ENCODE measurements at regions not wholly inside any gene's neighbourhood (a gene's known extent, or its start where the extent isn't known, plus 50 kb on each side); places are given as distances from the start of the nearest gene placed in this dataset.
A peak's percentile ranks its signal among the peaks of the same experiment; 100 is the strongest.
"Not testable (repeated sequence)": the region's sequence is repeated elsewhere in the genome, so short reads cannot be mapped to it uniquely, and the experiment has no call there.

DNA sequence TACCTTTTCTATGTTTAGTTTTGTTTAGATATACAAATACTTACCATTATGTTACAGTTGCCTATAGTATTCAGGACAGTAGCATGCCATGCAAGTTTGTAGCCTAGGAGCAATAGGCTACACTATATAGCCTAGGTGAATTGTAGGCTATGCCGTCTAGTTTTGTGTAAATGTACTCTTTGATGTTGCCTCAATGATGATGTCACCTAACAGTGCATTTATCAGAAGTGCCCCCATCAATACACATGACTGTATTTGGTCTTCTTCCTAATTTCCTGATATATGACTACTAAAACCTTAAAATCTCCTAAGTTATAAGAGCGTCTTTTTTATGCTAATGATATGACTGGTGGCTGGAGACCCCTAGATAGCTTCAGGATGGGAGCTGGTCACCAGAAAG is 394.4 kb upstream of the STXBP6 start:
- DNase-seq, result no peak
- TF ChIP-seq GATA1 (IDR thresholded peaks at IDR 0.05; ENCODE audit: low read depth, low read length) (no peak), POLR2A (IDR thresholded peaks at IDR 0.05; ENCODE audit: low read length) (no peak)

DNA sequence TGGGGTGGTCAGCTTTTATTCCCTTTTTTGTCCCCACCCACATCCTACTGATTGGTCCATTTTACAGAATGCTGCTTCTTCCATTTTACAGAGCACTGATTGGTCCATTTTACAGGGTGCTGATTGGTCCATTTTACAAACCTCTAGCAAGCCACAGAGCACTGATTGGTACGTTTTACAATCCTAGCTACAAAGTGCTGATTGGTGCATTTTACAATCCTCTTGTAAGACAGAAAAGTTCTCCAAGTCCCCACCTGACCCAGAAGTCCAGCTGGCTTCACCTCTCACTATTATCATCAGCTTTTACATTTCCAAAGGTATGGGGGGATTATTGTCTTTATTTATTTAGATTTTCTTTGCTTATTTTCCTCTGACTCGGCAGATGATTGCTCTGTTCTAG is 390.4 kb upstream of the STXBP6 start:
- DNase-seq, result not testable (repeated sequence)

DNA sequence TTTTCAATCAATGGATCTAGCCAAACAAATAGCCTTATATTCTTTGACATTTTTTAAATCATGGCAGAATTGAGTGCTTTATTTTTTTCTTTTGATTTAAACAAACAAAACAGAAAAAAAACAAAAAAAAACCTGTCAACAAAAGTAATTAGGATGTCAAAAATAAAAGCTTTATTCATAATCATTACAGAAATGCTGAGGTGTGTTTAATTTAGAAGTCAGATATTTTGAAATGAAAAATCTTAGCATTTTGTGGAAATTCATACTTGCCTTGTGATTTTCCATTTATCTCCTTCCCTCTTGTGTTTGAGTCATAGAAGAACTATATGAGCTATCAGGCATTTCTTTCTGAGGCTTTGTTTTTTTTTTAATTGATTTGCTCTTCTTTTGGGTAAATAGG is 387.0 kb upstream of the STXBP6 start:
- no peak for DNase-seq
- TF ChIP-seq POLR2A (IDR thresholded peaks at IDR 0.05; ENCODE audit: low read length) (no peak), GATA1 (IDR thresholded peaks at IDR 0.05; ENCODE audit: low read depth, low read length) (no peak)

DNA sequence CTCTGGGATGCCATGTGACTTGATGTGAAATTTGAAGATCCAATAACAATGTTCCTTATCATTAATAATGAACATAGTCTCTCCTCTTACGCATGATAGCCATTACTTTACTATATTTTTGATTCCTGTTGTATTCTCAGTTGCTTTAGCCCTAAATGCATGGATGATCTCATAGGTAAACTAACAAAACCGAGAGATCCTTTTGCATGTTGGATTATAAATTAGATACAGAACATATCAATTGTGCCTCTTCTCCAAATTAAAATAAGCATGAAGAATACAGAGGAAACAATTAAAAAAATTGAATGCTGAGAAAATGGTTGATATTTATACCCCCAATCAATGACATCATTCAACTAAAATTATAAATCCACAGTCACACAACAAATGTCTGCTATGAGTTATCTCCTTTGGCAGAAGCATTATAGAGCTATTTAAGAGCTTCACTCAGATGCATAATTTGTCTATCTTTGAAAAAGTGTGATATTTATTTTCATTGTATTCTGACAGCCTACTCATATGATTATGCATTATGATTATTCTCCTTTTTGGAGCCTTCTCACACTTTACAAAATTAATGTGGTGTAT is 386.4 kb upstream of the STXBP6 start:
- TF ChIP-seq POLR2A (IDR thresholded peaks at IDR 0.05; ENCODE audit: low read length), result no peak
- TF ChIP-seq GATA1 (IDR thresholded peaks at IDR 0.05; ENCODE audit: low read depth, low read length), result no peak
- DNase-seq, result no peak

DNA sequence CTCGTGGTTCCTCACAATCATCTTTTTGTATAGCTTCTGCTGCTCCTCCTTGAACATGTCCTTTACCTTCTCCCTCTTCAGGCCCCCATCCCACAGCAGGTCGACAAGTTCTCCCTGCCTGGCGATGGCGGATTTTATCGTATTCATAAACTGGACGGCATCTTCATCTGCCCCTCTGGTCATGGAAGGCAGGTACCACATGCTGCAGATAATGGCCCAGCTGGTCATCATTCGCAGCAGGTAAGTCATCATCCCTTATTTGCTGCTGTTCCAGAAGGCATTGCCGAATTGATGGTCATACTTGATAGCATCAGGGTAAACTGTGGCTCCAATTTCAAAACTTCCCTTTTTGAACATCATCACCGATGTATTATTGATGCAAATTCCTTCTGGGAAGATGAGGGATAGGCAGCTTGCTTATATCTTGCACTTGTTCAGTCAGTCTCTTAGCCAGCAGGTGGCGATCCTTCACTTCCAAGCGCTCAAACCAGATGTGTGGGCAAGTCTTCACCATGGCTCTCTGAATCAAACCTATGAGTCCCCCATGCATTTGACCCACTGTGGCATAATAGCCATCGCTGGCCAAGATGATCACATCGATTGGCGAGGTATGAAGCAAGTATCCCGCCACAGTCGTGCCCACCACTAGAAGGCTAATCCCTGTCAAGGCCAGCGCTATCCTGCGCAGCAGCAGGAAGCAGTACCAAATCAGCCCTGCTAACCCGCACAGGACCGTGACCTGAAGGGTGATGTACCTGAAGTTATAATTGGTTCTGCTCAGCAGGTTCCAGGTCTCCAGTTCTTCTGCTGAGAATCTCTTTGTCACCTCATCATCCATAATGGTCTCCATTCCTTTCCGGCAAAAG is 381.5 kb upstream of the STXBP6 start:
- peak; percentile 26 to 48 for DNase-seq
- TF ChIP-seq POLR2A (IDR thresholded peaks at IDR 0.05; ENCODE audit: low read length) (no peak), GATA1 (IDR thresholded peaks at IDR 0.05; ENCODE audit: low read depth, low read length) (no peak)

DNA sequence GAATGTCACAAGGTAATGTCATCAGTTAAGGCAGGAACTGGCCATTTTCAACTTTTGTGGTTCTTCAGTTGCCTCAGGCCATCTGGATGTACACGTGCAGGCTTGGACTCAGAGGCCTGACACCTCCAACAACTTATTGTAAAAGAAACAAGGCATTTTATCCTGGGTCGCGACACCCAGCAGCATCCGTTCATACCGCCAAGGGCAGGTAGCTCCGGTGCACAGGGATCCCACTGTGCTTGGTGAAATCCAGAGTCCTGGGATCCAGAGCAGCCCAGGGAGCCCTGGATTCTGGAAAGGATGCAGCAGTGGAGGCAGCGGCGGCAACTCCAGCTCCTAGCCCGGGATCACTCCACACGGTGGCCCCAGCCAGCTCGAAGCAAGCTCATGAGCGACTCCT is 380.9 kb upstream of the STXBP6 start:
- TF ChIP-seq POLR2A (IDR thresholded peaks at IDR 0.05; ENCODE audit: low read length), result no peak
- no peak for TF ChIP-seq GATA1 (IDR thresholded peaks at IDR 0.05; ENCODE audit: low read depth, low read length)
- no peak for DNase-seq

DNA sequence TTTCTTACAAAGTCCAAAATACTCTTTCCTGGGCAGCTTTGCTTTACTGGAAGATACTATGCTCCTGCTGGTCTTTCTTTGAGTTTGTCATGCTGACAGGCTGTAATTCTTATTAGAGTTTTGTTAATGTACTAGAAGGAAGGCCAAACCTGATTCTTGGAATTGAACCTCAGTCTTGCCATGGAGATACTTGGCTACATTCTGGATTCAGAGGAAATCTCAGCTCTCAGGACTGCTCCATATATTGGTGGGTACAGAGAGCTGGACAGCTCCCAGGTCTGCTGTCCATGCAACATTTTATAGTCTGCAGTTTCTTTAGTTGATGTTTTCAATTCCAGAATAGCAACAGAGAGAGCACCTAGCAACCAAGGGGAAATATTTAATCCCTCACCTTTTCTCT is 363.1 kb upstream of the STXBP6 start:
- TF ChIP-seq GATA1 (IDR thresholded peaks at IDR 0.05; ENCODE audit: low read depth, low read length) (no peak), POLR2A (IDR thresholded peaks at IDR 0.05; ENCODE audit: low read length) (no peak)
- DNase-seq, result no peak

DNA sequence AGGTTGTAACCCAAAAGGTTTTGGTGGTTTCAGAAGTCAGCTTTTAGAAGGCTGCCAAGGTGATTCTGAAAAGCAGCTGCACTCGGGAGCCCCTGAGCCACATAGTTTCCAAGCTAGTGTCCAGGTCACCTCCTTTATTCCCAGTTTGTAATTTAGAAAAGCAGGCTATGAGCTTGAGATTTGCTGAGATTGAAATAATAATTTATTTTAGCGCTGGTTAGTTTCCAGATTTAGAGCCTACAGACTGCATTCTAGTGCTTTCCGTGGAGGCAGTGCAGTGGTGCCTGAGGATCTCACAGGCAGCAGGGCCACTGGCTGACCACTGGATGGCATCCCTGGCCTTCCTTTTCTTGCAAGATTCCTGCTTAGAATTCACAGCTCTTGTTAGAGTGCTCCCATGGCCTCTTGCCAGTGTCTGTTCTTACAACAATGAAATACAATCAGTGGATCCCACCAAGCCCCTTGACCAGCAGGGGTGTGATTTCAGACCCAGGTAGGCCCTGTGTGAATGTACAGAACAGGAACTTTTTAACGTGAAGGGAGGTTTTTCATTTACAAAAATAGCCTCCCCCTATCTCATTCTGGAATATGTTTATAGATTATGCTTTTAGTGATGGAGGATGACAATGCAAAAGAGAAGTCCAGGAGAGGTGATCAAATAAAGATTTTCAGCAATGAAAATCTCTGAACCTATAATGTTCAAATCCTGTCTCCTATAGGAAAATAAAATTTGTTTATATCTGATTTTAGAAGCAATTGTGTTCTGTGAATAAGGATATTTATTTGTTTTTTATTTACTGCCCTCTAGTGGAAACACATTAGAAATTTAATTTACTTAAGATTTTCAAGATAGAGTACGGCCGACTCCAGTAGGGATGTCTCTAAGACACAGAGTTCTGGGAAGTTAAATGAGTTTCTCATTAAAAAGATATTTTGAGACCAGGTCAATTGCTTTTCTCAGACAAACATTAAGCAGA is 362.1 kb upstream of the STXBP6 start:
- TF ChIP-seq POLR2A (IDR thresholded peaks at IDR 0.05; ENCODE audit: low read length) (no peak), GATA1 (IDR thresholded peaks at IDR 0.05; ENCODE audit: low read depth, low read length) (no peak)
- peak in 1 of 2 experiments; percentile 3 for DNase-seq

DNA sequence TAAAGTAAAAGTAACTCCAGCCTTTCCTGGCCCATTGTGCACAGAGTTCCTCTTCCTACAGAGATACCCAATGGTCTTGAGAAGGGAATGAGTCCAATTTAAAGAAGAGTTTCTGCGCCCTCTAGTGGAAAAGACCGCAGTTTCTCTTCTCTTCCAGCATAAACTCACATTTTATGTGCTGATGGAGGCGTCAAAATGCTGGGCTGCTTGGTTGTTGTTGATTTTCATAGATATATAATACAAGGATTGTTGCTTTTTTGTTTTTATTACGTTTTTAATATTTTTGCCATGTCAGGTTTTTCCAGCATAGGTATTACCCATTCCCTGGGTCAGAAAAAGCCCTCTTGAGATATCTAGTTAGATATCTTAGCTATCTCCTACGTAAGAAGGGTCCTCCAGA is 356.9 kb upstream of the STXBP6 start:
- TF ChIP-seq GATA1 (IDR thresholded peaks at IDR 0.05; ENCODE audit: low read depth, low read length) (no peak), POLR2A (IDR thresholded peaks at IDR 0.05; ENCODE audit: low read length) (no peak)
- peak; percentile 25 to 53 for DNase-seq

DNA sequence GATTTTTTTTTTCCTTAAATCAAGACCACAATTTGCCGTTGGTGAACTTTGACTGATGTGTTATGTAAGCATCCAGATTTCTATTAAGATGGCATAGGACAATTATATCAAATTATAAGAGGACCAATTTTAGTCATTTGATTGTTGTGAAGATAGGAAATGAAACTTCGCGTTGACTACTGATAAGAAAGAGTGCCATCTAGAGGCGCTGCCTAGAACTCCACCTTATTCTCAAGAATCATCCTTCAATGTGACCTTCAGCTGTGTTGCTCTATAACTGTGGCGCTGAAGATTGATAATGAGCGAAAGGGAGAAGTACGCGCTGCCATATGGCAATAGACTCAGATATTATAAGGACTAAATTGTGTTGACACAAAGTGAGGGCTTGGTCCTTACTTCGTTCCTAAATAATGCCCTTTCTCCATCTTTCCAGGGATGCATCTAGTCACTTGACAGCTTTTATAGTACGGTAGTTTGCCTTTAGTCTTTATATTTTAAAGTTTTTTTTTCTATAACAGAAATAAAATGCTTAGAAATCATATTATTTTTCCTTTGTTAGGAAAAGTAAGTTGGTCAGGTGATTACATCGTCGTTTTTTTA is 350.8 kb upstream of the STXBP6 start:
- peak; percentile 24 to 56 for DNase-seq
- TF ChIP-seq POLR2A (IDR thresholded peaks at IDR 0.05; ENCODE audit: low read length), result no peak
- TF ChIP-seq GATA1 (IDR thresholded peaks at IDR 0.05; ENCODE audit: low read depth, low read length), result no peak

DNA sequence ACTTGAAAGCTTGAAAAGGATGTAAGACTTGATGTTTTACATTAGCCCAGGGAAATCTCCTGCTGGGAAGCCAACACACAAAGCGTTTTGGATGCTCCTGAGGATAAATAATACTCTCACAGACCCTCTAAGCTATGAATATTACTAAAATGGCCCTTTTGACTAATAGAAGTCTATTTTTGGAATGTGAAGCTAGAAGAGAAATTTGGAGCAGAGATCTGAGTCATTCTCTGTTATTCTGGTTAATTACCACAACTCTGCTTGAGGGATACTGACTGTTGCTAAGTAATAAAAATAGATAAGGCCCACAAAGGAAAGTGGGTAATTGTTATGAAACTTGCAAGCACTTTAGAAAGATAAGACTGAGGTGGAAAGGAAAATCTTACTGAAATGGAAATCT is 346.2 kb upstream of the STXBP6 start:
- no peak for TF ChIP-seq POLR2A (IDR thresholded peaks at IDR 0.05; ENCODE audit: low read length)
- TF ChIP-seq GATA1 (IDR thresholded peaks at IDR 0.05; ENCODE audit: low read depth, low read length), result no peak
- DNase-seq, result no peak

DNA sequence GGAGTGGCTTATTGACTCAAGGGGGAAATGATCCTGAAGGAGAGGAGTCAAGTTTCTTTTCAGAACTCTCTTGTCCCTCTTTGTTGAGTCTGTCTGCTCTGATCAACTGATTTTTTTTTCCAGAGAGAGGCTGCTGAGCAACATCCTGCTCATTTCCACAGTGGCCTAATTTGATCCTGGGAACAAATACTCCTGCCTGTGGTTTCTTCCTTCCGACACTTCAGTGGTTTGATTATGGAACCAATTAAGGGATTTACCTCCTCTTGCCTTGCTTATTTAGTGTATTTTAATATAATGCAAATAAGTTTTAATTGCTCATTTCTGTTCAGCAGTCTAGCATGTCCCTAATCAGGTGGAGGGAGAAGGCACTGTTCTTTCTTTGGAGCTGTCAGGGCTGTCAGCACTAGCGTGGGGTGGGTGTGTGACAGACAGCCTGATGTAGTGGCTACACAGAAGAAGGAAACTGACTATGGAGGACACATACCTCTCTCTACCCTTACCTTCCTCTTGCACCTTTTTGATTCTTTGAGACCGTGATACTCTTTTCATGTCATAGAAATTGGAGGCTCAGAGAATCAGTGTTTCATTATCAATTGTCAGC is 344.9 kb upstream of the STXBP6 start:
- DNase-seq, result no peak
- TF ChIP-seq GATA1 (IDR thresholded peaks at IDR 0.05; ENCODE audit: low read depth, low read length), result no peak
- no peak for TF ChIP-seq POLR2A (IDR thresholded peaks at IDR 0.05; ENCODE audit: low read length)

DNA sequence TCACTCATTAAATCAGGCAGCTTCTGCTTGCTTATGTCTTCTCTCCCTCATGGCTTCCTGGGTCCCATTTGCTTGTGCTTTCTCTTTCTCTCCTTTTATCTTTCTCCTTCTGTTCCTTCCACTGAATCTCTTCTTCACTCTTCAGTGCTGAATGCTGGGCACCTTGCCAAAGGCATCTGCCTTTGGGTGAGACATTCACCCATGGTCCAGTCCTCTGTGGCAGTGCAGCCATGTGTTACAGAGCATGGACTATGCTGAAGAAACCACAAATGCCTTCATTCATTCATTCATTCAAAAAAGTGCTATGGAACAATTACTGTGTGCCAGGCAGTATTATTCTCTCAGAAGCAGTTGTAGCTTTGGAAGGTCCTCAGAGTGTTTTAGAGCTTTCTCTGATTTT is 344.4 kb upstream of the STXBP6 start:
- DNase-seq, result no peak

More for the DNA sequence above, 344.4 kb upstream of the STXBP6 start:
- TF ChIP-seq POLR2A (IDR thresholded peaks at IDR 0.05; ENCODE audit: low read length) (no peak), GATA1 (IDR thresholded peaks at IDR 0.05; ENCODE audit: low read depth, low read length) (no peak)
